Neural progenitor cell (in vitro differentiated cells): ENCODE measurements at regions not wholly inside any gene's neighbourhood (a gene's known extent, or its start where the extent isn't known, plus 50 kb on each side); places are given as distances from the start of the nearest gene placed in this dataset.
"Not testable (repeated sequence)": the region's sequence is repeated elsewhere in the genome, so short reads cannot be mapped to it uniquely, and the experiment has no call there.

ENCODE experiments used
- EZH2 ChIP-seq: fragments of 200-600 bp; sonication (generic); IDR thresholded peaks from 2 replicates; pipeline ENCODE4 v1.6.1; 2017; ENCODE audit warnings: antibody characterized with exemption, mild to moderate bottlenecking, moderate library complexity
- TF ChIP-seq, protein P1 (sequence below): fragments of 200-600 bp; sonication (generic); IDR thresholded peaks from 2 replicates; pipeline ENCODE4 v1.5.1; 2017; ENCODE audit warnings: antibody characterized with exemption, mild to moderate bottlenecking

DNA sequence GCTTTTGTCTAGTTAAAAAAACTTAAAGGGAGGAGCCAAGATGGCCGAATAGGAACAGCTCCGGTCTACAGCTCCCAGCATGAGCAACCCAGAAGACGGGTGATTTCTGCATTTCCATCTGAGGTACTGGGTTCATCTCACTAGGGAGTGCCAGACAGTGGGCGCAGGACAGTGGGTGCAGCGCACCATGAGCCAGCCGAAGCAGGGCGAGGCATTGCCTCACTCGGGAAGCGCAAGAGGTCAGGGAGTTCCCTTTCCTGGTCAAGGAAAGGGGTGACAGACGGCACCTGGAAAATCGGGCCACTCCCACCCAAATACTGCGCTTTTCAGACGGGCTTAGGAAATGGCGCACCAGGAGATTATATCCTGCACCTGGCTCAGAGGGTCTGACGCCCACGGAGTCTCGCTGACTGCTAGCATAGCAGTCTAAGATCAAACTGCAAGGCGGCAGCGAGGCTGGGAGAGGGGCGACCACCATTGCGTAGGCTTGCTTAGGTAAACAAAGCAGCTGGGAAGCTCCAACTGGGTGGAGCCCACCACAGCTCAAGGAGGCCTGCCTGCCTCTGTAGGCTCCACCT lies 152.4 kb upstream of the KCNQ5 start:
- TF ChIP-seq, protein P1, sequence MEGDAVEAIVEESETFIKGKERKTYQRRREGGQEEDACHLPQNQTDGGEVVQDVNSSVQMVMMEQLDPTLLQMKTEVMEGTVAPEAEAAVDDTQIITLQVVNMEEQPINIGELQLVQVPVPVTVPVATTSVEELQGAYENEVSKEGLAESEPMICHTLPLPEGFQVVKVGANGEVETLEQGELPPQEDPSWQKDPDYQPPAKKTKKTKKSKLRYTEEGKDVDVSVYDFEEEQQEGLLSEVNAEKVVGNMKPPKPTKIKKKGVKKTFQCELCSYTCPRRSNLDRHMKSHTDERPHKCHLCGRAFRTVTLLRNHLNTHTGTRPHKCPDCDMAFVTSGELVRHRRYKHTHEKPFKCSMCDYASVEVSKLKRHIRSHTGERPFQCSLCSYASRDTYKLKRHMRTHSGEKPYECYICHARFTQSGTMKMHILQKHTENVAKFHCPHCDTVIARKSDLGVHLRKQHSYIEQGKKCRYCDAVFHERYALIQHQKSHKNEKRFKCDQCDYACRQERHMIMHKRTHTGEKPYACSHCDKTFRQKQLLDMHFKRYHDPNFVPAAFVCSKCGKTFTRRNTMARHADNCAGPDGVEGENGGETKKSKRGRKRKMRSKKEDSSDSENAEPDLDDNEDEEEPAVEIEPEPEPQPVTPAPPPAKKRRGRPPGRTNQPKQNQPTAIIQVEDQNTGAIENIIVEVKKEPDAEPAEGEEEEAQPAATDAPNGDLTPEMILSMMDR: not testable (repeated sequence)
- TF ChIP-seq EZH2: not testable (repeated sequence)
